HEK293 (cell line): ENCODE measurements at regions not wholly inside any gene's neighbourhood (a gene's known extent, or its start where the extent isn't known, plus 50 kb on each side); places are given as distances from the start of the nearest gene placed in this dataset.

Experiments used
- CTCF ChIA-PET: fragments of 350-600 bp; formaldehyde crosslinking; extraction: SDS; loops from one replicate; lab custom pipeline; 2021; ENCODE audit warnings: antibody characterized with exemption; lab: Yijun Ruan, JAX
- POLR2A ChIA-PET: fragments of 300-600 bp; formaldehyde crosslinking; extraction: SDS; loops from one replicate; lab custom pipeline; 2020; ENCODE audit warnings: antibody characterized with exemption, inconsistent platforms; lab: Yijun Ruan, JAX
- H3K27ac ChIP-seq: fragments of 200-500 bp; sonication (Bioruptor generic); 2 replicates; pipeline ENCODE4 v1.5.1; 2014; ENCODE audit warnings: low read depth, low read length, control low read depth, inconsistent platforms; ENCODE audit errors: extremely low read depth
- H3K36me3 ChIP-seq, 2 experiments: fragments of 200-500 bp in 1 of 2; sonication (Bioruptor generic) in 1 of 2; 1 replicate in 1 of 2; 2 replicates in 1 of 2; pipeline ENCODE4 v1.5.1; 2014 to 2017; ENCODE audit warnings: inconsistent platforms in 2 of 2, low read length in 2 of 2; ENCODE audit not compliant: control insufficient read depth in 2 of 2, insufficient read depth in 1 of 2
- H3K4me1 ChIP-seq: fragments of 200-500 bp; sonication (Bioruptor generic); 2 replicates; pipeline ENCODE4 v1.5.1; 2014; ENCODE audit warnings: mild to moderate bottlenecking, low read length, inconsistent platforms; ENCODE audit not compliant: control insufficient read depth, insufficient read depth
- H3K4me3 ChIP-seq: 2 replicates; pipeline ENCODE4 v1.5.1; 2011; ENCODE audit warnings: low read depth, mild to moderate bottlenecking, control low read depth, low read length, moderate library complexity
- H3K9me3 ChIP-seq: fragments of 200-500 bp; sonication (Bioruptor generic); 2 replicates; pipeline ENCODE4 v1.5.1; 2014; ENCODE audit warnings: low read depth, low read length, inconsistent platforms; ENCODE audit not compliant: control insufficient read depth, insufficient read depth
- GLIS1 ChIP-seq: fragments of 450-650 bp; formaldehyde crosslinking; IDR thresholded peaks from 2 replicates; pipeline ENCODE4 v1.5.1; 2016; ENCODE audit warnings: missing biosample characterization, missing genetic modification characterization
- REPIN1 ChIP-seq: fragments of 450-650 bp; formaldehyde crosslinking; IDR thresholded peaks from 2 replicates; pipeline ENCODE4 v1.5.1; 2017; ENCODE audit warnings: missing biosample characterization, missing genetic modification characterization, low read depth
- ZNF350 ChIP-seq: fragments of 450-650 bp; formaldehyde crosslinking; IDR thresholded peaks from 2 replicates; pipeline ENCODE4 v1.5.0; 2017; ENCODE audit warnings: missing biosample characterization, mild to moderate bottlenecking, missing genetic modification characterization
- ZNF510 ChIP-seq: fragments of 450-650 bp; formaldehyde crosslinking; IDR thresholded peaks from 2 replicates; pipeline ENCODE4 v1.5.1; 2018; ENCODE audit warnings: mild to moderate bottlenecking, missing genetic modification characterization, missing biosample characterization; ENCODE audit not compliant: insufficient replicate concordance
- ZNF837 ChIP-seq: fragments of 450-650 bp; formaldehyde crosslinking; IDR thresholded peaks from 2 replicates; pipeline ENCODE4 v1.5.1; 2016; ENCODE audit warnings: missing biosample characterization, missing genetic modification characterization
- ZXDB ChIP-seq: fragments of 450-650 bp; formaldehyde crosslinking; IDR thresholded peaks from 2 replicates; pipeline ENCODE4 v1.5.1; 2016; ENCODE audit warnings: missing biosample characterization, missing genetic modification characterization
- TF ChIP-seq, protein P1 (sequence below): fragments of 450-650 bp; formaldehyde crosslinking; IDR thresholded peaks from 2 replicates; pipeline ENCODE4 v1.5.1; 2017; ENCODE audit warnings: missing biosample characterization, missing genetic modification characterization
- TF ChIP-seq, protein P2 (sequence below): fragments of 450-650 bp; formaldehyde crosslinking; conservative IDR thresholded peaks from 2 replicates; pipeline ENCODE4 v1.5.1; 2016; ENCODE audit warnings: low read depth, missing biosample characterization, missing genetic modification characterization
- TF ChIP-seq, protein P3 (sequence below): fragments of 450-650 bp; formaldehyde crosslinking; IDR thresholded peaks from 2 replicates; pipeline ENCODE4 v1.5.1; 2016; ENCODE audit warnings: missing biosample characterization, missing genetic modification characterization
- TF ChIP-seq, protein P4 (sequence below): fragments of 450-650 bp; formaldehyde crosslinking; IDR thresholded peaks from 2 replicates; pipeline ENCODE4 v1.5.1; 2017; ENCODE audit warnings: missing biosample characterization, mild to moderate bottlenecking, missing genetic modification characterization, moderate library complexity
- TF ChIP-seq, protein P5 (sequence below): fragments of 450-650 bp; formaldehyde crosslinking; IDR thresholded peaks from 2 replicates; pipeline ENCODE4 v1.5.1; 2016; ENCODE audit warnings: missing biosample characterization, missing genetic modification characterization

DNA sequence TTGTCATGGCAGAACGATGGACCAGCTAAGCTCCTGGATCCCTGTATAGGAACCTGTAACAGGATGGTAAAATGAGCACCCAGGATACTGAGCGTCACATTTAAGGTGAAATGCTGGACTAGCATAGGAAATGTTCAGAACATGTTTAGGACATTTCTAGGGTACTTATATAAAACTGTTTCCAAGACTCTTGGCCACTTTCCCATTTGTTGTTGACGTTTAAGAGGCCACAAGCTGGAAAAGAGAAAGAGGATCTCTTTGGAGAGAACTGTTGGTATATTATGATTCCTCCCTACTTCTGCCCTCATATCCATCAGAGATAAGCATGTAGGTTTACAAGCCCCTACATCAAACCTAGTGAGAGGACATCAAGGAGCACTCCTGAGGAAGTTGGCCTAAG, 57.5 kb downstream of the SCN11A start (continued):
- TF ChIP-seq, protein P1, sequence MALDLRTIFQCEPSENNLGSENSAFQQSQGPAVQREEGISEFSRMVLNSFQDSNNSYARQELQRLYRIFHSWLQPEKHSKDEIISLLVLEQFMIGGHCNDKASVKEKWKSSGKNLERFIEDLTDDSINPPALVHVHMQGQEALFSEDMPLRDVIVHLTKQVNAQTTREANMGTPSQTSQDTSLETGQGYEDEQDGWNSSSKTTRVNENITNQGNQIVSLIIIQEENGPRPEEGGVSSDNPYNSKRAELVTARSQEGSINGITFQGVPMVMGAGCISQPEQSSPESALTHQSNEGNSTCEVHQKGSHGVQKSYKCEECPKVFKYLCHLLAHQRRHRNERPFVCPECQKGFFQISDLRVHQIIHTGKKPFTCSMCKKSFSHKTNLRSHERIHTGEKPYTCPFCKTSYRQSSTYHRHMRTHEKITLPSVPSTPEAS (tag by site-specific recombination), result no peak
- TF ChIP-seq, protein P2, sequence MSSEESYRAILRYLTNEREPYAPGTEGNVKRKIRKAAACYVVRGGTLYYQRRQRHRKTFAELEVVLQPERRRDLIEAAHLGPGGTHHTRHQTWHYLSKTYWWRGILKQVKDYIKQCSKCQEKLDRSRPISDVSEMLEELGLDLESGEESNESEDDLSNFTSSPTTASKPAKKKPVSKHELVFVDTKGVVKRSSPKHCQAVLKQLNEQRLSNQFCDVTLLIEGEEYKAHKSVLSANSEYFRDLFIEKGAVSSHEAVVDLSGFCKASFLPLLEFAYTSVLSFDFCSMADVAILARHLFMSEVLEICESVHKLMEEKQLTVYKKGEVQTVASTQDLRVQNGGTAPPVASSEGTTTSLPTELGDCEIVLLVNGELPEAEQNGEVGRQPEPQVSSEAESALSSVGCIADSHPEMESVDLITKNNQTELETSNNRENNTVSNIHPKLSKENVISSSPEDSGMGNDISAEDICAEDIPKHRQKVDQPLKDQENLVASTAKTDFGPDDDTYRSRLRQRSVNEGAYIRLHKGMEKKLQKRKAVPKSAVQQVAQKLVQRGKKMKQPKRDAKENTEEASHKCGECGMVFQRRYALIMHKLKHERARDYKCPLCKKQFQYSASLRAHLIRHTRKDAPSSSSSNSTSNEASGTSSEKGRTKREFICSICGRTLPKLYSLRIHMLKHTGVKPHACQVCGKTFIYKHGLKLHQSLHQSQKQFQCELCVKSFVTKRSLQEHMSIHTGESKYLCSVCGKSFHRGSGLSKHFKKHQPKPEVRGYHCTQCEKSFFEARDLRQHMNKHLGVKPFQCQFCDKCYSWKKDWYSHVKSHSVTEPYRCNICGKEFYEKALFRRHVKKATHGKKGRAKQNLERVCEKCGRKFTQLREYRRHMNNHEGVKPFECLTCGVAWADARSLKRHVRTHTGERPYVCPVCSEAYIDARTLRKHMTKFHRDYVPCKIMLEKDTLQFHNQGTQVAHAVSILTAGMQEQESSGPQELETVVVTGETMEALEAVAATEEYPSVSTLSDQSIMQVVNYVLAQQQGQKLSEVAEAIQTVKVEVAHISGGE (tag by site-specific recombination), result no peak
- TF ChIP-seq, protein P3, sequence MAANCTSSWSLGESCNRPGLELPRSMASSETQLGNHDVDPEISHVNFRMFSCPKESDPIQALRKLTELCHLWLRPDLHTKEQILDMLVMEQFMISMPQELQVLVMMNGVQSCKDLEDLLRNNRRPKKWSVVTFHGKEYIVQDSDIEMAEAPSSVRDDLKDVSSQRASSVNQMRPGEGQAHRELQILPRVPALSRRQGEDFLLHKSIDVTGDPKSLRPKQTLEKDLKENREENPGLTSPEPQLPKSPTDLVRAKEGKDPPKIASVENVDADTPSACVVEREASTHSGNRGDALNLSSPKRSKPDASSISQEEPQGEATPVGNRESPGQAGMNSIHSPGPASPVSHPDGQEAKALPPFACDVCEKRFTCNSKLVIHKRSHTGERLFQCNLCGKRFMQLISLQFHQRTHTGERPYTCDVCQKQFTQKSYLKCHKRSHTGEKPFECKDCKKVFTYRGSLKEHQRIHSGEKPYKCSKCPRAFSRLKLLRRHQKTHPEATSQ (tag by site-specific recombination), result no peak

DNA sequence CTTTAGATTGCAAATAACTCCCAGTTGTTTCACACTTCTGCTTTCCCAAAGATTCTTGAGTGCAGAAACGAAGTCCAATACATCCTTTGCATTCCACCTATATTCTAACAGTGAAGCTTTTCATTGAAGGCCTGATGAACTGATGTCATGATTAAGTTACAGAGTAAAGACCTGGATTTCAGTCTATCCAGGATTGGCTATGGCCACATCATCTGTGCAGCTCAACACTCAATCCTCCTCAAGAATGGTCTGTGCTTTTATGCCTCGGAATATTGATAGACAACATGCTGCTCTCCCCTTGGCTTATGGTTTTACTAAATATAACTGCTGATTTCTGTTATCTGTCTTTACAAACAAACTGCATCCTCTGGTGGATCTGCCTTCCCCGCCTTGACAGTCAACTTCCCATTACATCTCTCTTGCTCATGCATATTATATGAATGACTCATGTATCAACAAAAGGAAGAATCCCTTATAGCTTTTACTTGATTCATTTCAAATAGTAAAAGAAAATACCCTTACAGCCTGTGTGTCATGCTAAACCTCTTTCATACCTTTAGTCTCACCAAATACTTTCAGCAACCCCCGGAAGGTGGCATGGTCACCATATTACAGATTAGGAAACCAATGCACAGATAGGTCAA, 59.5 kb downstream of the SCN11A start:
- CTCF ChIA-PET, result interaction anchor here (0.6 to 2.7 kb wide), 8 partner anchors 8 to 496 kb away, joined by 3 to 16 read pairs (median 3); partner anchors contain the start of genes CX3CR1 and EXOG
- TF ChIP-seq ZXDB (tag by site-specific recombination) (no peak), ZNF350 (tag by site-specific recombination) (no peak), ZNF510 (tag by site-specific recombination) (no peak), REPIN1 (tag by site-specific recombination) (no peak), ZNF837 (tag by site-specific recombination) (no peak), GLIS1 (tag by site-specific recombination) (no peak)
- TF ChIP-seq, protein P4, sequence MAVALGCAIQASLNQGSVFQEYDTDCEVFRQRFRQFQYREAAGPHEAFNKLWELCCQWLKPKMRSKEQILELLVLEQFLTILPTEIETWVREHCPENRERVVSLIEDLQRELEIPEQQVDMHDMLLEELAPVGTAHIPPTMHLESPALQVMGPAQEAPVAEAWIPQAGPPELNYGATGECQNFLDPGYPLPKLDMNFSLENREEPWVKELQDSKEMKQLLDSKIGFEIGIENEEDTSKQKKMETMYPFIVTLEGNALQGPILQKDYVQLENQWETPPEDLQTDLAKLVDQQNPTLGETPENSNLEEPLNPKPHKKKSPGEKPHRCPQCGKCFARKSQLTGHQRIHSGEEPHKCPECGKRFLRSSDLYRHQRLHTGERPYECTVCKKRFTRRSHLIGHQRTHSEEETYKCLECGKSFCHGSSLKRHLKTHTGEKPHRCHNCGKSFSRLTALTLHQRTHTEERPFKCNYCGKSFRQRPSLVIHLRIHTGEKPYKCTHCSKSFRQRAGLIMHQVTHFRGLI (tag by site-specific recombination), result no peak
- TF ChIP-seq, protein P3 (tag by site-specific recombination), result no peak
- TF ChIP-seq, protein P5, sequence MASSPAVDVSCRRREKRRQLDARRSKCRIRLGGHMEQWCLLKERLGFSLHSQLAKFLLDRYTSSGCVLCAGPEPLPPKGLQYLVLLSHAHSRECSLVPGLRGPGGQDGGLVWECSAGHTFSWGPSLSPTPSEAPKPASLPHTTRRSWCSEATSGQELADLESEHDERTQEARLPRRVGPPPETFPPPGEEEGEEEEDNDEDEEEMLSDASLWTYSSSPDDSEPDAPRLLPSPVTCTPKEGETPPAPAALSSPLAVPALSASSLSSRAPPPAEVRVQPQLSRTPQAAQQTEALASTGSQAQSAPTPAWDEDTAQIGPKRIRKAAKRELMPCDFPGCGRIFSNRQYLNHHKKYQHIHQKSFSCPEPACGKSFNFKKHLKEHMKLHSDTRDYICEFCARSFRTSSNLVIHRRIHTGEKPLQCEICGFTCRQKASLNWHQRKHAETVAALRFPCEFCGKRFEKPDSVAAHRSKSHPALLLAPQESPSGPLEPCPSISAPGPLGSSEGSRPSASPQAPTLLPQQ (tag by site-specific recombination), result no peak
- Histone ChIP-seq H3K4me1 (no peaks in the 10 kb centered on the region), H3K4me3 (no peak overlapping the region), H3K9me3 (no peaks in the 10 kb centered on the region), H3K36me3 (no peaks in the 10 kb centered on the region), H3K27ac (no peak overlapping the region)
- POLR2A ChIA-PET, result no interaction called here
